H9 (cell line): ENCODE measurements at regions not wholly inside any gene's neighbourhood (a gene's known extent, or its start where the extent isn't known, plus 50 kb on each side); places are given as distances from the start of the nearest gene placed in this dataset.

Experiments
- DNase-seq: peaks from one replicate; pipeline ENCODE4 v3.0.0-alpha.2; 2017
- H2AFZ ChIP-seq: one replicate; pipeline ENCODE4 v1.6.1; 2013; ENCODE audit warnings: mild to moderate bottlenecking, low read length, control low read depth, moderate library complexity
- H2AK5ac ChIP-seq: 2 replicates; pipeline ENCODE4 v1.6.1; 2013; ENCODE audit warnings: low read length, control low read depth, mixed read lengths; ENCODE audit not compliant: insufficient read length
- H2BK120ac ChIP-seq: one replicate; pipeline ENCODE4 v1.6.1; 2013; ENCODE audit warnings: low read depth, mild to moderate bottlenecking, low read length, control low read depth, inconsistent platforms; ENCODE audit not compliant: poor library complexity, severe bottlenecking
- H2BK12ac ChIP-seq: 2 replicates; pipeline ENCODE4 v1.6.1; 2013; ENCODE audit warnings: low read length, control low read depth, mixed read lengths, low read depth; ENCODE audit not compliant: insufficient read length
- H2BK15ac ChIP-seq: 2 replicates; pipeline ENCODE4 v1.6.1; 2013; ENCODE audit warnings: low read depth, low read length, control low read depth
- H2BK20ac ChIP-seq: one replicate; pipeline ENCODE4 v1.6.1; 2013; ENCODE audit warnings: low read depth, mild to moderate bottlenecking, low read length, control low read depth, inconsistent platforms; ENCODE audit not compliant: poor library complexity, severe bottlenecking
- H2BK5ac ChIP-seq: 2 replicates; pipeline ENCODE4 v1.6.1; 2013; ENCODE audit warnings: low read length, control low read depth, mixed read lengths; ENCODE audit not compliant: insufficient read length
- H3K14ac ChIP-seq: 2 replicates; pipeline ENCODE4 v1.6.1; 2013; ENCODE audit warnings: low read length, control low read depth; ENCODE audit not compliant: insufficient read depth
- H3K18ac ChIP-seq: 2 replicates; pipeline ENCODE4 v1.6.1; 2013; ENCODE audit warnings: low read depth, mild to moderate bottlenecking, mixed read lengths, low read length, control low read depth; ENCODE audit not compliant: insufficient read length
- H3K23ac ChIP-seq: 2 replicates; pipeline ENCODE4 v1.6.1; 2013; ENCODE audit warnings: low read length, control low read depth, mixed read lengths, low read depth; ENCODE audit not compliant: insufficient read length
- H3K23me2 ChIP-seq: 2 replicates; pipeline ENCODE4 v1.6.1; 2013; ENCODE audit warnings: low read depth, mild to moderate bottlenecking, mixed read lengths, low read length, control low read depth; ENCODE audit not compliant: insufficient read length, poor library complexity, severe bottlenecking
- H3K27ac ChIP-seq: 2 replicates; pipeline ENCODE4 v1.5.1; 2013; ENCODE audit warnings: low read length, control low read depth, mixed read lengths, low read depth; ENCODE audit not compliant: insufficient read length
- H3K27me3 ChIP-seq: 2 replicates; pipeline ENCODE4 v1.6.1; 2013; ENCODE audit warnings: low read length, control low read depth, inconsistent platforms; ENCODE audit not compliant: insufficient read depth
- H3K4ac ChIP-seq: 2 replicates; pipeline ENCODE4 v1.6.1; 2013; ENCODE audit warnings: low read depth, mild to moderate bottlenecking, control low read depth, inconsistent platforms, low read length, moderate library complexity
- H3K4me1 ChIP-seq: 2 replicates; pipeline ENCODE4 v1.6.1; 2013; ENCODE audit warnings: low read length, control low read depth, inconsistent platforms; ENCODE audit not compliant: insufficient read depth
- H3K4me2 ChIP-seq: 2 replicates; pipeline ENCODE4 v1.6.1; 2013; ENCODE audit warnings: low read length, control low read depth, mixed read lengths; ENCODE audit not compliant: insufficient read length, insufficient read depth
- H3K56ac ChIP-seq: 2 replicates; pipeline ENCODE4 v1.6.1; 2013; ENCODE audit warnings: low read depth, mild to moderate bottlenecking, mixed read lengths, low read length, control low read depth; ENCODE audit not compliant: insufficient read length
- H3K79me1 ChIP-seq: 2 replicates; pipeline ENCODE4 v1.6.1; 2013; ENCODE audit warnings: low read depth, mild to moderate bottlenecking, moderate library complexity, low read length, control low read depth, inconsistent platforms; ENCODE audit not compliant: insufficient read depth, poor library complexity, severe bottlenecking
- H3K79me2 ChIP-seq: 2 replicates; pipeline ENCODE4 v1.6.1; 2013; ENCODE audit warnings: low read length, control low read depth, inconsistent platforms; ENCODE audit not compliant: insufficient read depth
- H3K9ac ChIP-seq: 2 replicates; pipeline ENCODE4 v1.6.1; 2013; ENCODE audit warnings: low read length, control low read depth, mixed read lengths; ENCODE audit not compliant: insufficient read length; ENCODE audit errors: extremely low read depth
- H3K9me3 ChIP-seq: one replicate; pipeline ENCODE4 v1.6.1; 2013; ENCODE audit warnings: low read depth, low read length, inconsistent platforms; ENCODE audit not compliant: control insufficient read depth
- H3T11ph ChIP-seq: one replicate; pipeline ENCODE4 v1.6.1; 2013; ENCODE audit warnings: mild to moderate bottlenecking, low read length, control low read depth, inconsistent platforms
- H4K20me1 ChIP-seq: one replicate; pipeline ENCODE4 v1.6.1; 2013; ENCODE audit not compliant: control insufficient read depth, insufficient read length, insufficient read depth
- H4K5ac ChIP-seq: 2 replicates; pipeline ENCODE4 v1.6.1; 2013; ENCODE audit warnings: low read depth, mild to moderate bottlenecking, mixed read lengths, low read length, control low read depth; ENCODE audit not compliant: insufficient read length
- H4K8ac ChIP-seq: replicated peaks from 2 replicates; pipeline ENCODE4 v1.6.1; 2013; ENCODE audit warnings: low read length, control low read depth, mixed read lengths, low read depth; ENCODE audit not compliant: insufficient read length
- H4K91ac ChIP-seq: 2 replicates; pipeline ENCODE4 v1.6.1; 2013; ENCODE audit warnings: low read depth, mild to moderate bottlenecking, moderate library complexity, mixed read lengths, low read length, control low read depth; ENCODE audit not compliant: insufficient read length
- H3K27ac Mint-ChIP-seq, 3 experiments: 2 replicates in 2 of 3; 3 replicates in 1 of 3; pipeline ENCODE4 v1.8.0; 2020 to 2021; ENCODE audit warnings: mixed read lengths in 3 of 3, mild to moderate bottlenecking in 1 of 3, moderate library complexity in 1 of 3
- H3K27me3 Mint-ChIP-seq: 2 replicates; pipeline ENCODE4 v1.8.0; 2021; ENCODE audit warnings: low read depth, mild to moderate bottlenecking, moderate library complexity, mixed read lengths
- H3K36me3 Mint-ChIP-seq, 3 experiments: 2 replicates in 2 of 3; 3 replicates in 1 of 3; pipeline ENCODE4 v1.8.0; 2020 to 2021; ENCODE audit warnings: low read depth in 3 of 3, mixed read lengths in 3 of 3; ENCODE audit not compliant: insufficient read depth in 1 of 3
- H3K4me1 Mint-ChIP-seq, 2 experiments: 2 replicates each; pipeline ENCODE4 v1.8.0; 2020; ENCODE audit warnings: mixed read lengths in 2 of 2
- H3K4me3 Mint-ChIP-seq, 2 experiments: 2 replicates in 1 of 2; 3 replicates in 1 of 2; pipeline ENCODE4 v1.8.0; 2020 to 2021; ENCODE audit warnings: mild to moderate bottlenecking in 2 of 2, mixed read lengths in 2 of 2, moderate library complexity in 1 of 2
- H3K9me3 Mint-ChIP-seq, 2 experiments: 2 replicates in 1 of 2; 3 replicates in 1 of 2; pipeline ENCODE4 v1.8.0; 2020; ENCODE audit warnings: mild to moderate bottlenecking in 2 of 2, mixed read lengths in 2 of 2, moderate library complexity in 1 of 2
- CTCF ChIP-seq: fragments of 200-600 bp; sonication (generic); conservative IDR thresholded peaks from 3 replicates; pipeline ENCODE4 v1.8.0; 2021; ENCODE audit warnings: antibody characterized with exemption, mild to moderate bottlenecking
- whole genome bisulfite sequencing: extraction: QIAGEN DNeasy Blood & Tissue Kit; methylation state at CpG from one replicate; pipeline ENCODE4 v1.1.7; 2013; ENCODE audit warnings: missing lambda C conversion rate, low lambda C conversion rate, mixed read lengths; ENCODE audit not compliant: insufficient read length; ENCODE audit errors: extremely low coverage; 5-methylcytosine and 5-hydroxymethylcytosine counted together

- Histone ChIP-seq H4K20me1 (no peaks in the 10 kb centered on the region), H4K5ac (no peak overlapping the region), H4K8ac (no peak overlapping the region), H2AK5ac (no peak overlapping the region), H3T11ph (no peak overlapping the region), H3K4me2 (no peak overlapping the region), H2BK120ac (no peak overlapping the region), H2BK20ac (no peak overlapping the region), H3K4me1 (no peaks in the 10 kb centered on the region), H3K27me3 (no peaks in the 10 kb centered on the region), H3K23me2 (no peaks in the 10 kb centered on the region), H3K18ac (no peak overlapping the region), H3K9me3 (no peaks in the 10 kb centered on the region), H2BK12ac (no peak overlapping the region), H3K9ac (no peak overlapping the region), H3K56ac (no peak overlapping the region), H2BK5ac (no peak overlapping the region), H3K14ac (no peak overlapping the region), H4K91ac (no peak overlapping the region), H2AFZ (no peak overlapping the region), H2BK15ac (no peak overlapping the region), H3K4ac (no peak overlapping the region), H3K23ac (no peak overlapping the region), H3K79me1 (no peaks in the 10 kb centered on the region), H3K27ac (no peak overlapping the region), H3K79me2 (no peaks in the 10 kb centered on the region)
- Mint-ChIP-seq H3K4me1 (no peaks in the 10 kb centered on the region), H3K9me3 (peaks cover 26 to 28% of the 10 kb centered on the region in 2 experiments), H3K4me3 (no peak overlapping the region), H3K27me3 (no peaks in the 10 kb centered on the region), H3K36me3 (peaks cover 12 to 34% (median 15%) of the 10 kb centered on the region in 3 experiments), H3K27ac (no peak overlapping the region)
- no peak for DNase-seq
- no peak for TF ChIP-seq CTCF
- WGBS, result no CpG with 5 or more reads among the region's 3 CpGs
Observed at GRCh38 chr12:97017213-97017612, 110.2 kb downstream of the NEDD1 start.
